Vagina (tissue), 2 donors: ENCODE measurements at regions not wholly inside any gene's neighbourhood (a gene's known extent, or its start where the extent isn't known, plus 50 kb on each side); places are given as distances from the start of the nearest gene placed in this dataset.

ENCODE experiments used
- DNase-seq, 2 donors: peaks; one replicate each; pipeline ENCODE4 v3.0.0-alpha.2; 2017; ENCODE audit errors: extremely low spot score in 2 of 2
- H3K27ac ChIP-seq: fragments of 200-600 bp; sonication (generic); one replicate; pipeline ENCODE4 v1.5.1; 2019
- H3K27me3 ChIP-seq: fragments of 200-600 bp; sonication (generic); one replicate; pipeline ENCODE4 v1.5.1; 2019
- H3K36me3 ChIP-seq, 2 donors: fragments of 200-600 bp; sonication (generic); one replicate each; pipeline ENCODE4 v1.5.1; 2017 to 2019
- H3K4me1 ChIP-seq: fragments of 200-600 bp; sonication (generic); one replicate; pipeline ENCODE4 v1.5.1; 2019
- H3K4me3 ChIP-seq, 2 donors: fragments of 200-600 bp; sonication (generic); 1 replicate in 1 of 2; 2 replicates in 1 of 2; pipeline ENCODE4 v1.5.1; 2016 to 2019
- H3K9me3 ChIP-seq: fragments of 200-600 bp; sonication (generic); one replicate; pipeline ENCODE4 v1.5.1; 2019
- POLR2A ChIP-seq, 2 donors: fragments of 450-650 bp; IDR thresholded peaks; one replicate each; pipeline ENCODE4 v1.6.1; 2017; ENCODE audit warnings: antibody characterized with exemption in 2 of 2, mild to moderate bottlenecking in 2 of 2, moderate library complexity in 2 of 2
- POLR2AphosphoS5 ChIP-seq, 2 donors: sonication (generic); formaldehyde crosslinking; IDR thresholded peaks; one replicate each; pipeline ENCODE4 v1.9.0; 2017; ENCODE audit warnings: antibody characterized with exemption in 2 of 2, mild to moderate bottlenecking in 2 of 2, low read depth in 1 of 2; ENCODE audit not compliant: insufficient read depth in 1 of 2
- intact Hi-C: fragments of 100-400 bp; cut with DNase I; formaldehyde crosslinking; loops from one replicate; pipeline ENCODE4 v1.15.1; 2023
- TF ChIP-seq, protein P1 (sequence below), 3 experiments: fragments of 450-650 bp in 2 of 3; fragments of 200-600 bp in 1 of 3; sonication (generic) in 1 of 3; IDR thresholded peaks; one replicate each; pipeline ENCODE4 v1.5.1; 2017 to 2019; ENCODE audit warnings: antibody characterized with exemption in 3 of 3, mild to moderate bottlenecking in 2 of 3, moderate library complexity in 2 of 3

DNA sequence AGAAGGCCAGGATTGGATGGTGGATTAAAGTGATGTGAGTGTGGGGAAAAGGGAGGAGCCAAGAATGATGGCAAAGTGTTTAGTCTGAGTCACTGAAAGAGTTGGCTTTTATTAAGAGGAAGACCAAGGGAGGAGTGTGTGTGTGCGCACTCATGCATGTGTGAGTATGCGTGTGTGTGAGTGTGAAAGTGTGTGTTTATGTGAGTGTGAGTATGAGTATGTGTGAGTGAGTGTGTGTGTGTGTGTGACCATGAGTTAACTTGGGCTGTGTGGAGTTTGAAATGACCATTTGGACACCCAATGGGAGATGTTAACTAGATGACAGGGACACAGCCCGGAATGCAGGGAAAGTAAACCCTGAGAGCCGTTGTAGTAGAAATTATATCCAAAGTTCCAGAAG lies 57.6 kb upstream of the EYA2 start:
- TF ChIP-seq POLR2A (IDR thresholded peaks at IDR 0.05): no peak
- TF ChIP-seq, protein P1, sequence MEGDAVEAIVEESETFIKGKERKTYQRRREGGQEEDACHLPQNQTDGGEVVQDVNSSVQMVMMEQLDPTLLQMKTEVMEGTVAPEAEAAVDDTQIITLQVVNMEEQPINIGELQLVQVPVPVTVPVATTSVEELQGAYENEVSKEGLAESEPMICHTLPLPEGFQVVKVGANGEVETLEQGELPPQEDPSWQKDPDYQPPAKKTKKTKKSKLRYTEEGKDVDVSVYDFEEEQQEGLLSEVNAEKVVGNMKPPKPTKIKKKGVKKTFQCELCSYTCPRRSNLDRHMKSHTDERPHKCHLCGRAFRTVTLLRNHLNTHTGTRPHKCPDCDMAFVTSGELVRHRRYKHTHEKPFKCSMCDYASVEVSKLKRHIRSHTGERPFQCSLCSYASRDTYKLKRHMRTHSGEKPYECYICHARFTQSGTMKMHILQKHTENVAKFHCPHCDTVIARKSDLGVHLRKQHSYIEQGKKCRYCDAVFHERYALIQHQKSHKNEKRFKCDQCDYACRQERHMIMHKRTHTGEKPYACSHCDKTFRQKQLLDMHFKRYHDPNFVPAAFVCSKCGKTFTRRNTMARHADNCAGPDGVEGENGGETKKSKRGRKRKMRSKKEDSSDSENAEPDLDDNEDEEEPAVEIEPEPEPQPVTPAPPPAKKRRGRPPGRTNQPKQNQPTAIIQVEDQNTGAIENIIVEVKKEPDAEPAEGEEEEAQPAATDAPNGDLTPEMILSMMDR (IDR thresholded peaks at IDR 0.05): no peak
- TF ChIP-seq POLR2AphosphoS5 (IDR thresholded peaks at IDR 0.05; ENCODE audit: insufficient read depth in 1 of 2, low read depth in 1 of 2): no peak
- Histone ChIP-seq H3K4me1 (no peaks in the 10 kb centered on the region), H3K36me3 (no peaks in the 10 kb centered on the region), H3K27ac (no peak overlapping the region), H3K9me3 (no peaks in the 10 kb centered on the region), H3K27me3 (no peaks in the 10 kb centered on the region), H3K4me3 (no peak overlapping the region)
- DNase-seq: no peak
- intact Hi-C loops: no loop called here

DNA sequence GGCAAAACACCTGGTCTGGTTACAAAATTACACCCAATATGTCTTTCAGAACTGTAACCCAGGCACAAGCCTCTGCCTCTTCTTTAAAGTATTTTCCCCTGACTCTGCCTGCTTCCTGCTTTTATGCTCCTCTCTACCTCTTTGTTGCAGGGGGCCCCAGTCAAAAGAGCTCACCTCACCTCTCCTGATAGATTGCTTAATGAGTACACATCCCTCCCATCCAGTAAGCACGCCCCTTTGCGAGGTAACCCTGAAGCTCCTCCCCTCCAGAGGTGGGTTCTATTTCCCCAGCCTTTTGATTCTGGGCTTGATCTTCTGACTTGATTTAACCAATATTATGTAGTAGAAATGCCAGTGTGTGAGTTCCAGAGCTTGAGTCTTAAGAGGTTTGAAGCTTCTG lies 56.6 kb upstream of the EYA2 start:
- no peaks in the 10 kb centered on the region for H3K4me1 ChIP-seq
- no peaks in the 10 kb centered on the region for H3K9me3 ChIP-seq
- intact Hi-C loops: no loop called here
- no peaks in the 10 kb centered on the region for H3K36me3 ChIP-seq
- no peak overlapping the region for H3K4me3 ChIP-seq
- H3K27ac ChIP-seq: no peak overlapping the region
- no peak for TF ChIP-seq POLR2AphosphoS5 (IDR thresholded peaks at IDR 0.05; ENCODE audit: insufficient read depth in 1 of 2, low read depth in 1 of 2)
- TF ChIP-seq, protein P1 (IDR thresholded peaks at IDR 0.05): no peak
- no peak for TF ChIP-seq POLR2A (IDR thresholded peaks at IDR 0.05)
- DNase-seq: no peak
- no peaks in the 10 kb centered on the region for H3K27me3 ChIP-seq

DNA sequence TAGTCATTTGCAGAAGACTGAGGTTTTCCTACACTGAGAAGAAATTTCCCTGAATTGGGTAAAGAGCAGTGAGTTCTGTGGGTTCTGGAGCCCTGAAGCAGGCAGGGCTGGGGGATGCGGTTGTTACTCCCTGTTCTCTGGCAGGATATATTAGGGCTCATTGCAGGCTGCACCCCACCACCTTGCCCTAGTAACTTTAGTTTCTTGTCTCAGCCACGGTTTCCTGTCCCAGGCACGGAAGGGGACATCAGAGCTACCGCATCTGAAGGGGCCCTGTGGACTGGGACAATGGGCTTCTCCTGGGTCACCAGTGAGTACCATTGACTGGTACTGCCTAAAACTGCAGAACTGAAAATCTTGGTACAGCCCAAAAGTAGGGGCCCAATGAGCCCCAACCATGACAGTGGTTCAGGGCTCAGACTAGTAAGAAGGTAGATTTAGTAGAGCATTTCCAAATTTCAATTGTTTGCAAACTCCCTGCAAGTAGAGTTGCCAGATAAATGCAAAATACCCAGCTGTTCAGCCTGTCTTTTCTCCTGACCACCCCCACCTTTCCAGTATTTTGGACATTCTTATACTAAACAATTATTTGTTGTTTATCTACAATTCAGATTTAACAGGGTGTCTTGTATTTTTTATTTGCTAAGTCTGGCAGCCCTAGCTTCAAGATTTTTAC lies 54.5 kb upstream of the EYA2 start:
- intact Hi-C loops: no loop called here
- no peak for TF ChIP-seq POLR2A (IDR thresholded peaks at IDR 0.05)
- TF ChIP-seq POLR2AphosphoS5 (IDR thresholded peaks at IDR 0.05; ENCODE audit: insufficient read depth in 1 of 2, low read depth in 1 of 2): no peak
- TF ChIP-seq, protein P1 (IDR thresholded peaks at IDR 0.05): no peak

More for the DNA sequence above, 54.5 kb upstream of the EYA2 start:
- no peak overlapping the region for H3K4me3 ChIP-seq
- no peaks in the 10 kb centered on the region for H3K9me3 ChIP-seq
- H3K27ac ChIP-seq: no peak overlapping the region
- H3K36me3 ChIP-seq: no peaks in the 10 kb centered on the region
- no peaks in the 10 kb centered on the region for H3K27me3 ChIP-seq
- no peak for DNase-seq
- no peaks in the 10 kb centered on the region for H3K4me1 ChIP-seq
